Chondrocyte (in vitro differentiated cells): ENCODE measurements at regions not wholly inside any gene's neighbourhood (a gene's known extent, or its start where the extent isn't known, plus 50 kb on each side); places are given as distances from the start of the nearest gene placed in this dataset.
"Not testable (repeated sequence)": the region's sequence is repeated elsewhere in the genome, so short reads cannot be mapped to it uniquely, and the experiment has no call there.

Experiments
- DNase-seq: peaks from one replicate; pipeline ENCODE4 v3.0.0; 2021; ENCODE audit warnings: mixed read lengths, low spot score
- H3K27ac Mint-ChIP-seq: one replicate; pipeline ENCODE4 v1.8.0; 2021; ENCODE audit warnings: mild to moderate bottlenecking, moderate library complexity, mixed read lengths; ENCODE audit not compliant: unreplicated experiment
- H3K27me3 Mint-ChIP-seq: 2 replicates; pipeline ENCODE4 v1.8.0; 2021; ENCODE audit warnings: low read depth, mixed read lengths
- H3K36me3 Mint-ChIP-seq: 2 replicates; pipeline ENCODE4 v1.8.0; 2021; ENCODE audit warnings: low read depth, mixed read lengths
- H3K4me1 Mint-ChIP-seq: 2 replicates; pipeline ENCODE4 v1.8.0; 2021; ENCODE audit warnings: low read depth, mild to moderate bottlenecking, mixed read lengths
- H3K4me3 Mint-ChIP-seq: one replicate; pipeline ENCODE4 v1.8.0; 2021; ENCODE audit warnings: mild to moderate bottlenecking, moderate library complexity, mixed read lengths; ENCODE audit not compliant: unreplicated experiment
- H3K9me3 Mint-ChIP-seq: 2 replicates; pipeline ENCODE4 v1.8.0; 2021; ENCODE audit warnings: low read depth, mixed read lengths
- CTCF ChIP-seq: fragments of 200-600 bp; sonication (generic); IDR thresholded peaks from 2 replicates; pipeline ENCODE4 v1.5.0; 2021; ENCODE audit warnings: antibody characterized with exemption, mild to moderate bottlenecking, moderate library complexity

DNA sequence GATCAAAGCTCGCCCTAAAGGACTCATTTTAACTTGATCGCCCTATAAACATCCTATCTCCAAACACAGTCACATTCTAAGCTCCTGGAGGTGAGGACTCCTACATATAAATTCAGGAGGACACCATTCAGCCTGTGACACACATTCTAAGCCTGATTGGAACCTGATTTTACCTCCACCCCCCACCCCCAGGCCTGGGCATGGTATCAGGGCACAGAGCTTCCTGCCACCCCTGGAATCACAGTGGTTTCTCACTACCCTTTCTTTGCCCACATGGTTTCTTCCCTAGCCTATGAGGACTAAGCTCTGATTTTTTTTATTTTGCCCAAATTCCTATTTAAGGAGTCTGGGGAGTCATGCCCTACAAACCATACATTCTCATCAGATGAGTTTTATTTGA lies 428.1 kb upstream of the ID2 start:
- no peak for DNase-seq
- Mint-ChIP-seq H3K9me3 (peaks cover 5% of the 10 kb centered on the region), H3K36me3 (no peaks in the 10 kb centered on the region), H3K4me3 (no peak overlapping the region), H3K4me1 (peaks cover 6% of the 10 kb centered on the region), H3K27ac (no peak overlapping the region), H3K27me3 (no peaks in the 10 kb centered on the region)
- TF ChIP-seq CTCF: no peak

GRCh38 chr2:8254214-8254613 lies 427.6 kb upstream of the ID2 start:
- not testable (repeated sequence) for H3K9me3 Mint-ChIP-seq, H3K4me3 Mint-ChIP-seq, H3K36me3 Mint-ChIP-seq, H3K4me1 Mint-ChIP-seq, DNase-seq, H3K27ac Mint-ChIP-seq, H3K27me3 Mint-ChIP-seq

DNA sequence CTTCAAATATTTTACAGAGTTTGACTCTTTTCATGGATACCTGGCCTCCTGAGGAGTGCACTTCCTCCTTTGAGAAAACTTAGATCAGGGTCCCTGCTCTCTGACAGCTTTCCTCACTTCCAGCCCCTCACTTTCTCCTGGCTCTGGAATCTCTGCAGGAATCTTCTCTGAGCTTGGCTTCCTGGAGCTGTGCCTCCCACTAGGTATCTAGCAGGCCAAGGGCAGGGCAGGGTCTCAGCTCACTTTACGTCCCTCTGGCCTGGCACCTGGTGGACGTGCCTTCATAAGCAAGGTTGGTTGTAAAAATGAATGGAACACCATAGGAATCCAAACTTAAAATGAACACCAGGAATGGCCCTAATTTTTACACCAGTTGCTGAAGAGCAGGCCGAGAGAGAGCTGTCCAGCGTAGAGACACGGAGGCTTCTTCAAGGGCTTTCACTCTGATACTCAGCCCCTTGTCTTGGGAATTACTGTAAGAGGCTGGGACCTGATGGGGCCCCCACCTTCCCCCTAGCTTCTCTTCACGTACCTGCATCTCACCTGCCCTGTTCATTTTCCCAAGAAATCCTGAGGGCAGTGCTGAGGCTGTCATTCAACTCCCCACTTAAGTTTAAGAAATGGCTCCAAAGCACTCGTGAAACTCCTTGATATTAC lies 426.9 kb upstream of the ID2 start:
- DNase-seq: no peak
- peaks cover 7% of the 10 kb centered on the region for H3K4me1 Mint-ChIP-seq
- no peak for TF ChIP-seq CTCF
- no peak overlapping the region for H3K4me3 Mint-ChIP-seq
- H3K36me3 Mint-ChIP-seq: no peaks in the 10 kb centered on the region
- H3K27me3 Mint-ChIP-seq: no peaks in the 10 kb centered on the region
- H3K27ac Mint-ChIP-seq: no peak overlapping the region
- H3K9me3 Mint-ChIP-seq: peaks cover 5% of the 10 kb centered on the region

- Mint-ChIP-seq H3K36me3 (no peaks in the 10 kb centered on the region), H3K4me1 (peaks cover 7% of the 10 kb centered on the region), H3K4me3 (no peak overlapping the region), H3K27ac (no peak overlapping the region), H3K9me3 (peaks cover 4% of the 10 kb centered on the region), H3K27me3 (no peaks in the 10 kb centered on the region)
- no peak for TF ChIP-seq CTCF
- no peak for DNase-seq
Observed at GRCh38 chr2:8255448-8255800, 426.4 kb upstream of the ID2 start.

DNA sequence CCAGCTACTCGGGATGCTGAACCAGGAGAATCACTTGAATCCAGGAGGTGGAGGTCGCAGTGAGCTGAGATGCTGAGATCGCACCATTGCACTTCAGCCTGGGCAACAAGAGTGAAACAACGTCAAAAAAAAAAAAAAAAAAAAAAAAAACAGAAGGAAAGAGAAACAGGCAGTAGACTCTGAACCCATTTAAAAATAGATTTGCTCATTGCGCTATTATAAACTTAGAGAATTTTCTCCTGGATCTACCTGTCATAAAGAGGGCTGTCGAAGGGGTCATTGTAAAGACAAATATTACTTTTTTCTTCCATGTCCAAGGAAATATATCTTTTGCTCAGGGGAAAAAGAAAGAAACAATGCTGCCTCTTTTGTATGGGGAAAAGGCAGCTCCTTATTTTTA lies 425.0 kb upstream of the ID2 start:
- Mint-ChIP-seq H3K4me1 (peaks cover 7% of the 10 kb centered on the region), H3K4me3 (no peak overlapping the region), H3K27ac (no peak overlapping the region), H3K36me3 (no peaks in the 10 kb centered on the region), H3K27me3 (no peaks in the 10 kb centered on the region), H3K9me3 (no peaks in the 10 kb centered on the region)
- no peak for TF ChIP-seq CTCF
- DNase-seq: no peak

DNA sequence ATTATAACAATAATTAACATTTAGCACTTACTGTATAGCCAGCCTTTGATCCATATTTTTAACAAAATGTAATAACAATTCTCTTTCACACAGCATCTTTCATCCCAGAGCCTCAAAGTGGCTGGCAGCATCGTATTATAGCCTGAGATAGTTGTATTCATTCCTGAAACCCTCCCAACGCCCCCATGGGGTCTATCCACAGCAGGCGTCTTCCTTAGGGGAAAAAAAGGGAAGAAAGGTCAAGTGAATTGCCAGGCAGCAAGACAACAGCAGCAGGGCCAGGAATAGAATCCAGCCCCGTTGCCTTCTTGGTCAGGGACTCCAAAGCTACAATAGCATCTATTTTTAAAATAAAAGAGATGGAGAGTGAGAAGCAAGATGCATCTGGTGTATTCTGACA lies 424.4 kb upstream of the ID2 start:
- Mint-ChIP-seq H3K27ac (no peak overlapping the region), H3K4me3 (no peak overlapping the region), H3K36me3 (no peaks in the 10 kb centered on the region), H3K27me3 (no peaks in the 10 kb centered on the region), H3K9me3 (no peaks in the 10 kb centered on the region), H3K4me1 (peaks cover 7% of the 10 kb centered on the region)
- DNase-seq: no peak
- TF ChIP-seq CTCF: no peak
